Vagina (tissue), 2 donors: ENCODE measurements at regions not wholly inside any gene's neighbourhood (a gene's known extent, or its start where the extent isn't known, plus 50 kb on each side); places are given as distances from the start of the nearest gene placed in this dataset.

Source experiments
- POLR2A ChIP-seq, 2 donors: fragments of 450-650 bp; IDR thresholded peaks; one replicate each; pipeline ENCODE4 v1.6.1; 2017; ENCODE audit warnings: antibody characterized with exemption in 2 of 2, mild to moderate bottlenecking in 2 of 2, moderate library complexity in 2 of 2
- POLR2AphosphoS5 ChIP-seq, 2 donors: sonication (generic); formaldehyde crosslinking; IDR thresholded peaks; one replicate each; pipeline ENCODE4 v1.9.0; 2017; ENCODE audit warnings: antibody characterized with exemption in 2 of 2, mild to moderate bottlenecking in 2 of 2, low read depth in 1 of 2; ENCODE audit not compliant: insufficient read depth in 1 of 2
- TF ChIP-seq, protein P1 (sequence below), 3 experiments: fragments of 450-650 bp in 2 of 3; fragments of 200-600 bp in 1 of 3; sonication (generic) in 1 of 3; IDR thresholded peaks; one replicate each; pipeline ENCODE4 v1.5.1; 2017 to 2019; ENCODE audit warnings: antibody characterized with exemption in 3 of 3, mild to moderate bottlenecking in 2 of 3, moderate library complexity in 2 of 3

DNA sequence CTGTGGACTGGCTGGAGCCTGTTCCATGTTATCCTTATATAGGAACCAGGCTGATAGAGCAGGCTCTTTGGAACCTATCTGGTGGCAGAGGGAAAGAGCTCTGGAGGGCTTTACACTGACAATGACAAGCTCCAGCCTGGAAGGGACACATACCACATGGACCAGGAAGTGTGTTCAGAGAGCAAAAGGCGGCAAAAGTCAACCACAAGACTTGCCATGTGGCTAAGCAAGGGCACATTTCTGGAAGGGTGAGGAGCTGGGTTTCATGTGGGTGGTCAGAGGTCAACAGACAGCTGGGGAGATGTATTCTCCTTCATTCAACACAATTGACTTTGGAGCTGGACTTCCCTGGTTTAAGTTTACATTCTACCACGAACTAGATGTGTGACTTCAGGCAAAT is 325.2 kb downstream of the DYSF start:
- TF ChIP-seq POLR2A (IDR thresholded peaks at IDR 0.05) (no peak), POLR2AphosphoS5 (IDR thresholded peaks at IDR 0.05; ENCODE audit: insufficient read depth in 1 of 2, low read depth in 1 of 2) (no peak)
- TF ChIP-seq, protein P1, sequence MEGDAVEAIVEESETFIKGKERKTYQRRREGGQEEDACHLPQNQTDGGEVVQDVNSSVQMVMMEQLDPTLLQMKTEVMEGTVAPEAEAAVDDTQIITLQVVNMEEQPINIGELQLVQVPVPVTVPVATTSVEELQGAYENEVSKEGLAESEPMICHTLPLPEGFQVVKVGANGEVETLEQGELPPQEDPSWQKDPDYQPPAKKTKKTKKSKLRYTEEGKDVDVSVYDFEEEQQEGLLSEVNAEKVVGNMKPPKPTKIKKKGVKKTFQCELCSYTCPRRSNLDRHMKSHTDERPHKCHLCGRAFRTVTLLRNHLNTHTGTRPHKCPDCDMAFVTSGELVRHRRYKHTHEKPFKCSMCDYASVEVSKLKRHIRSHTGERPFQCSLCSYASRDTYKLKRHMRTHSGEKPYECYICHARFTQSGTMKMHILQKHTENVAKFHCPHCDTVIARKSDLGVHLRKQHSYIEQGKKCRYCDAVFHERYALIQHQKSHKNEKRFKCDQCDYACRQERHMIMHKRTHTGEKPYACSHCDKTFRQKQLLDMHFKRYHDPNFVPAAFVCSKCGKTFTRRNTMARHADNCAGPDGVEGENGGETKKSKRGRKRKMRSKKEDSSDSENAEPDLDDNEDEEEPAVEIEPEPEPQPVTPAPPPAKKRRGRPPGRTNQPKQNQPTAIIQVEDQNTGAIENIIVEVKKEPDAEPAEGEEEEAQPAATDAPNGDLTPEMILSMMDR (IDR thresholded peaks at IDR 0.05), result no peak
